ENCODE measurements at regions not wholly inside any gene's neighbourhood (a gene's known extent, or its start where the extent isn't known, plus 50 kb on each side); places are given as distances from the start of the nearest gene placed in this dataset.

GRCh38 chr1:234729561-234730474, 119.8 kb upstream of the IRF2BP2 start:
- no peak for DNase-seq

GRCh38 chr1:234728740-234729139, 118.8 kb upstream of the IRF2BP2 start:
- DNase-seq: no peak

GRCh38 chr1:234727018-234727940, 117.3 kb upstream of the IRF2BP2 start:
- DNase-seq: no peak

GRCh38 chr1:234726359-234726943, 116.5 kb upstream of the IRF2BP2 start:
- DNase-seq: peak; percentile 71

GRCh38 chr1:234725177-234726132, 115.5 kb upstream of the IRF2BP2 start:
- DNase-seq: peak; percentile 78

DNA sequence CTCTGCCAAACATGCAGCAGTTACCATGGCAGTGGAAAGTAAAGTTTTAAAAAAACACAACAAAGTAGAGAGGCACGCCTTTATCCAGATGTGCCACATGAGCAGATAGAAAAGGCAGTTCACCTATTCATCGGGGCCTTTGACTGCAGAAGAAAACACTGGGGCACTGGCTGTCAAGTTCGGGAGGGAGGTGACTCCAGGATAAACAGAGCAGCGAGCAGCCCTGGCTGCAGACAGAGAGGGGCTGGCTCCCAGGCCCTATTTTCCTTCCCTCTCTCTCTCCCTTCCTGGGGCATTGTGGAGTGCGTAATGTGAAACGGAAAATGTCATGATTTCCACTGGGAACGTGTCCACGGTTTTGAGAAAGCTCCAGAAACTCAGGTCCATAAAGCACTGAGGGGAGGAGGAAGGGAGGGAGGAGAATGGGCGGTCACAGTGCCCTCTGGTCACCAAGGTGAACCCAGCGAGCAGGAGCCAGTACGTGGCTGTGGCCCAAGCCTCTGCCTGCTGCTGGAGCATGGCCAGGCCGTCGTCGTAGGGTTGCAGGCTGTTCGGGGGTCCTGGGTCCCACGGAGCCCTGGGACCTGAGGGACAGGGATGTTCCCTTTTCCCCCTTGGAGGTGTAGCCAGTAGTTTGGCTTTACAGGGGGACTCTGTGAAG, 114.7 kb upstream of the IRF2BP2 start:
- DNase-seq: no peak

DNA sequence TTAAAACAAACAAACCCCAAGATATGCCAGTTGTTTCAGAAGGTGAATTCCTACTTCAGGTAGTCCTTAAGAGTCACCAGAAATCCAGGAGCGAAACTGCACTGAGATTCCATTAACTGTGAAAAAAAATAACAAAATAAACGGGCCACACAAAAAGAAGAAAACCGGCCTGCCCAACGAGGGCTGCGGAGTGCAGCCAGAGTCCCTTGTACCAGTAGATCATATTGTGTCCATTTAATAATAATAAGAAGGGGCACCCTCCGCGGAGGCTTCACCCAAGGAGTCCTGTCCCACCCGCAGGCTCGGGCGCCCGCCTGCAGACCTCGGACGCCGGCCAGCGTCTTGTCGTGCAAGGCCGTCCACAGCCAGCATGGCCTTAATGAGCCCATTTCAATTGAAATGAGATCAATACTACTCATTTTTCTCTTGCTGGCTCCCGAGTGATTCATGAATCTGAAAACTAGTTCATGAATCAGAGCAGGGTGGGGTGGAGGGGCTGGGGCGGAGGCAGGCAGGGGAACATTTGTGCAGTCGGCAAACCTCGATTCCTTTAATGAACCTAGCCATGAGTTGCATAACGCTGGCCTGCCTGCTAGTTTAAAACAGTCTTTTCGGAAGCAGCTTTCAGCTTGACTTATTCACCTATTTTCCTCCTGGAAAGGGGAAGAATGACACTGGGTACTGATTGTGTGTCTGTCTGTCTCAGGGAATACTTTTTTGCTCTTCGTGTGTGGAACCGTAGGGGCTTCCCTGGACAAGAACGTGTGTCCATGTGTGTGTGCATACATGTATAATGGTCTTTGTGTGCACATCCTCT, 113.1 kb upstream of the IRF2BP2 start:
- peak; percentile 85 for DNase-seq

GRCh38 chr1:234722270-234722704, 112.3 kb upstream of the IRF2BP2 start:
- no peak for DNase-seq

DNA sequence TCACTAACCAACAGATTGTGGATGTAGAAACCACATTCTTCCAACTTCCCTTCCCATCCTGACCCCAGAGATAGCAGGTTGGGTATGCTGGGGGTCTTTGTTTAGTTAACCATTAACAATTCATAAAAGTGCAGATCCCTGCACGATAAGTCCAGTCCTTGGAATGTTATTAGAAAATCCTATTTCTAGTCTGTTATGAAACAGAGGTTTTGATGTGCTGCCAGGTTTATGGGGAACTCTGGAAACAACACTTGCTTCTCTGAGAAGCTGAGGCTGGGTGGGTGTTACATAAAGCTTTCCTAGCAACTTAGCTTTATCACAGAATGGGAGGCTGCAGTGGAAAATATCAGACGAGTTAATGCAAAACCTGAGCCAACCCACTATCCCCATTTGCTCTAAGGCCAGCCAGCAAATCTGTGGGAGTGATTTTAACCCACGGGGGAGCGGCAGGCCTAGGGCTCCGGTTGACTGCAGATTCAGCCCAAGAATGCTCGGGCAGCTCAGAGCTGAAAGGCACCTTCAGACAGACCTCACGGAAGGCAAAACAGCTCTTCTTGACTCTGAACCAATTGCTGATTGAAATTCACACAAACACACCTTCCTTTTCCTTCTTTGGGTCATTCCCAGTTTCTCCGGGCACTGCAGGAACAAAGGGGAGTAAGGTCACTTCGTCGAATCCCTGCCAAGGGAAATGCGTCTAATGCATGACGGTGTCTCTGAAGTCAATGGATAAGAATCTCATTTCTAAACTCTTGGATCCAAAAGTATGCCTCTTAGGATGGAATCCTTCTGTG, 111.7 kb upstream of the IRF2BP2 start:
- DNase-seq: peak; percentile 88

GRCh38 chr1:234720709-234721441, 110.9 kb upstream of the IRF2BP2 start:
- DNase-seq: no peak

DNA sequence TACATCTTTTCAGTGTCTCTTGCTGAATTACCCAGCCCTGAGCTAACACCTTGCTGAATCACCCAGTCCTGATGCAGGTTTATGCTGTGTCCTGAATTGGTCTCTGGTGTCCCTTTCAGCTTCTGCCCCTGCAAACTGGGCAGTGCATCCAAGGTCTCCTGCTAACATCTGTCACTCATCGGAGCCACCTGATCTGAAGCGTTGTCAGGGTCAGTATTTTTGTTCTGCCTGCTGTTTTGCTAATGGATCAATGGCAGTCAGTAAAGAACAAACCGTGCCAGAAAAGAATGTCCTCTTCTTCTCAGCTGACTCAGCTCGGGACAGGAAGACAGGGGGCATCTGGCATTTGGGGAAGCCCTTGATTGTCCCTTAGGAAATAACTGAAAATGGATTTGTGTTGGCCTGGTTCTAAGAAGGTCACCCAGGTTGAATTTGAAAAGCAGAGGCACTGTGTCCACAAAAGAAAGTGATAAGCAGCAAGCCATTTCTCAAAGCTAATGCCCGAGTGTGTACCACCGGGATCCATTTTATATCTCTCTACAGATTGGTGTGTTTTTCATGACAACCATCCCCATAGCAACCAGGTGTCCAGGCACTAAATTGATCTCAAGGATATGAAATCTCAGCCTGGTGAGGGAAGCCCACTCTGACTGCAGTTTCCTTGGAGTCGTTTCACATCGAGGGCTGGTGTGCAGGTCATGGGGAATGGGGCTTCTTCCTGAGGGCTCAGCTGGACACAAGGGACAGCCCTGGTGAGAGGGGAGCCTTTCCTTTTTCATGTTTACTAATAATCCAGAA, 109.7 kb upstream of the IRF2BP2 start:
- no peak for DNase-seq

GRCh38 chr1:234718496-234719453, 108.8 kb upstream of the IRF2BP2 start:
- DNase-seq: no peak

- DNase-seq: peak; percentile 48
Measured at GRCh38 chr1:234716908-234717375, 107.0 kb upstream of the IRF2BP2 start.

GRCh38 chr1:234715252-234716014, 105.5 kb upstream of the IRF2BP2 start:
- peak; percentile 33 for DNase-seq

DNA sequence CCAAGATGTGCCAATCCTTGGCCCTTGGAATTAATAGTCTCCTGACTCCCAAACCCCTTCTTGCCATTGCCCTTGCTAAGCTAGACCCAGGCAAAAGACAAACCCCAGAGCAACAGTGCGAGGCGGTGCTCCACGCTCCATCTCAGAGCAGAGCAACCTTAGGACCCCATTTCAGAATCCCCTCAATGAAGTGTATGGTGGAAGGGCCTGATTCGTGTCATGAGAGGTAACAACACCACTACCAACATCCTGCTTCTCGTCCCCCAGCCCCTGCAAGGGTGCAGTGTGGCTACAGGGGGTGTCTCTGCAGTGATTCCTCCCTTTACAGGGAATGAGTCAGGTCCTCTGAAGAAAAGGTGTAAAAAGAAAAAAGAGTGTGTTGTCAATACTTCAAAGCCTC, 103.9 kb upstream of the IRF2BP2 start:
- no peak for DNase-seq

Data from tongue (tissue), 1 donor.